Activated naive CD4-positive, alpha-beta T cell treated with anti-CD3 and anti-CD28 coated beads, Interleukin-2, amount 50 U/mL, for 24 hours (primary cell): ENCODE measurements at regions not wholly inside any gene's neighbourhood (a gene's known extent, or its start where the extent isn't known, plus 50 kb on each side); places are given as distances from the start of the nearest gene placed in this dataset.

Source experiments
- H3K27ac Mint-ChIP-seq: one replicate; pipeline ENCODE4 v1.8.0; 2021; ENCODE audit warnings: mild to moderate bottlenecking, mixed read lengths
- H3K27me3 Mint-ChIP-seq: one replicate; pipeline ENCODE4 v1.8.0; 2021; ENCODE audit warnings: mixed read lengths
- H3K36me3 Mint-ChIP-seq: one replicate; pipeline ENCODE4 v1.8.0; 2021; ENCODE audit warnings: mixed read lengths
- H3K4me1 Mint-ChIP-seq: one replicate; pipeline ENCODE4 v1.8.0; 2021; ENCODE audit warnings: mixed read lengths
- H3K4me3 Mint-ChIP-seq: one replicate; pipeline ENCODE4 v1.8.0; 2021; ENCODE audit warnings: mild to moderate bottlenecking, mixed read lengths
- H3K9me3 Mint-ChIP-seq: one replicate; pipeline ENCODE4 v1.8.0; 2021; ENCODE audit warnings: mixed read lengths

- Mint-ChIP-seq H3K9me3 (no peaks in the 10 kb centered on the region), H3K4me1 (no peaks in the 10 kb centered on the region), H3K27ac (no peak overlapping the region), H3K27me3 (no peaks in the 10 kb centered on the region), H3K4me3 (no peak overlapping the region), H3K36me3 (no peaks in the 10 kb centered on the region)
Observed at GRCh38 chr3:168414149-168414548, 318.4 kb upstream of the GOLIM4 start.

- no peaks in the 10 kb centered on the region for H3K36me3 Mint-ChIP-seq
- H3K27ac Mint-ChIP-seq: no peak overlapping the region
- H3K9me3 Mint-ChIP-seq: peaks cover 5% of the 10 kb centered on the region
- no peaks in the 10 kb centered on the region for H3K27me3 Mint-ChIP-seq
- no peaks in the 10 kb centered on the region for H3K4me1 Mint-ChIP-seq
- no peak overlapping the region for H3K4me3 Mint-ChIP-seq
Observed at GRCh38 chr3:168407381-168407780, 311.7 kb upstream of the GOLIM4 start.

GRCh38 chr3:168405288-168405687 lies 309.6 kb upstream of the GOLIM4 start:
- H3K4me1 Mint-ChIP-seq: no peaks in the 10 kb centered on the region
- no peaks in the 10 kb centered on the region for H3K27me3 Mint-ChIP-seq
- H3K36me3 Mint-ChIP-seq: no peaks in the 10 kb centered on the region
- H3K9me3 Mint-ChIP-seq: peaks cover 5% of the 10 kb centered on the region
- H3K27ac Mint-ChIP-seq: no peak overlapping the region
- H3K4me3 Mint-ChIP-seq: no peak overlapping the region

- Mint-ChIP-seq H3K27me3 (no peaks in the 10 kb centered on the region), H3K9me3 (no peaks in the 10 kb centered on the region), H3K36me3 (no peaks in the 10 kb centered on the region), H3K4me3 (no peak overlapping the region), H3K27ac (no peak overlapping the region), H3K4me1 (no peaks in the 10 kb centered on the region)
Observed at GRCh38 chr3:168398371-168399025, 302.8 kb upstream of the GOLIM4 start.

GRCh38 chr3:168396861-168397260 lies 301.1 kb upstream of the GOLIM4 start:
- H3K4me1 Mint-ChIP-seq: no peaks in the 10 kb centered on the region
- no peak overlapping the region for H3K4me3 Mint-ChIP-seq
- H3K36me3 Mint-ChIP-seq: no peaks in the 10 kb centered on the region
- H3K27me3 Mint-ChIP-seq: no peaks in the 10 kb centered on the region
- no peak overlapping the region for H3K27ac Mint-ChIP-seq
- no peaks in the 10 kb centered on the region for H3K9me3 Mint-ChIP-seq

GRCh38 chr3:168395551-168395950 lies 299.8 kb upstream of the GOLIM4 start:
- Mint-ChIP-seq H3K9me3 (no peaks in the 10 kb centered on the region), H3K36me3 (no peaks in the 10 kb centered on the region), H3K27ac (no peak overlapping the region), H3K27me3 (no peaks in the 10 kb centered on the region), H3K4me3 (no peak overlapping the region), H3K4me1 (no peaks in the 10 kb centered on the region)

GRCh38 chr3:168394439-168394838 lies 298.7 kb upstream of the GOLIM4 start:
- Mint-ChIP-seq H3K4me1 (no peaks in the 10 kb centered on the region), H3K4me3 (no peak overlapping the region), H3K27me3 (no peaks in the 10 kb centered on the region), H3K9me3 (peaks cover 6% of the 10 kb centered on the region), H3K27ac (no peak overlapping the region), H3K36me3 (no peaks in the 10 kb centered on the region)

GRCh38 chr3:168386301-168386700 lies 290.6 kb upstream of the GOLIM4 start:
- Mint-ChIP-seq H3K27ac (no peak overlapping the region), H3K4me3 (no peak overlapping the region), H3K4me1 (no peaks in the 10 kb centered on the region), H3K36me3 (no peaks in the 10 kb centered on the region), H3K27me3 (no peaks in the 10 kb centered on the region), H3K9me3 (peaks cover 24% of the 10 kb centered on the region)

GRCh38 chr3:168384990-168385389 lies 289.3 kb upstream of the GOLIM4 start:
- H3K27me3 Mint-ChIP-seq: no peaks in the 10 kb centered on the region
- H3K9me3 Mint-ChIP-seq: peaks cover 26% of the 10 kb centered on the region
- H3K4me3 Mint-ChIP-seq: no peak overlapping the region
- H3K4me1 Mint-ChIP-seq: no peaks in the 10 kb centered on the region
- no peaks in the 10 kb centered on the region for H3K36me3 Mint-ChIP-seq
- no peak overlapping the region for H3K27ac Mint-ChIP-seq

- H3K9me3 Mint-ChIP-seq: peaks cover 23% of the 10 kb centered on the region
- no peak overlapping the region for H3K27ac Mint-ChIP-seq
- no peak overlapping the region for H3K4me3 Mint-ChIP-seq
- H3K36me3 Mint-ChIP-seq: no peaks in the 10 kb centered on the region
- H3K27me3 Mint-ChIP-seq: no peaks in the 10 kb centered on the region
- H3K4me1 Mint-ChIP-seq: no peaks in the 10 kb centered on the region
Observed at GRCh38 chr3:168383573-168383972, 287.8 kb upstream of the GOLIM4 start.

- H3K9me3 Mint-ChIP-seq: no peaks in the 10 kb centered on the region
- H3K27ac Mint-ChIP-seq: no peak overlapping the region
- H3K4me3 Mint-ChIP-seq: no peak overlapping the region
- no peaks in the 10 kb centered on the region for H3K36me3 Mint-ChIP-seq
- H3K4me1 Mint-ChIP-seq: no peaks in the 10 kb centered on the region
- H3K27me3 Mint-ChIP-seq: no peaks in the 10 kb centered on the region
Observed at GRCh38 chr3:168371846-168372245, 276.1 kb upstream of the GOLIM4 start.

- Mint-ChIP-seq H3K36me3 (no peaks in the 10 kb centered on the region), H3K4me3 (no peak overlapping the region), H3K9me3 (no peaks in the 10 kb centered on the region), H3K4me1 (no peaks in the 10 kb centered on the region), H3K27ac (no peak overlapping the region), H3K27me3 (no peaks in the 10 kb centered on the region)
Observed at GRCh38 chr3:168364967-168365366, 269.2 kb upstream of the GOLIM4 start.

- no peak overlapping the region for H3K27ac Mint-ChIP-seq
- no peak overlapping the region for H3K4me3 Mint-ChIP-seq
- no peaks in the 10 kb centered on the region for H3K27me3 Mint-ChIP-seq
- no peaks in the 10 kb centered on the region for H3K36me3 Mint-ChIP-seq
- H3K4me1 Mint-ChIP-seq: no peaks in the 10 kb centered on the region
- no peaks in the 10 kb centered on the region for H3K9me3 Mint-ChIP-seq
Observed at GRCh38 chr3:168362661-168363247, 267.0 kb upstream of the GOLIM4 start.

GRCh38 chr3:168362156-168362555 lies 266.4 kb upstream of the GOLIM4 start:
- H3K4me3 Mint-ChIP-seq: no peak overlapping the region
- no peaks in the 10 kb centered on the region for H3K27me3 Mint-ChIP-seq
- H3K27ac Mint-ChIP-seq: no peak overlapping the region
- H3K36me3 Mint-ChIP-seq: no peaks in the 10 kb centered on the region
- H3K4me1 Mint-ChIP-seq: no peaks in the 10 kb centered on the region
- no peaks in the 10 kb centered on the region for H3K9me3 Mint-ChIP-seq

GRCh38 chr3:168360993-168361392 lies 265.3 kb upstream of the GOLIM4 start:
- H3K27me3 Mint-ChIP-seq: no peaks in the 10 kb centered on the region
- H3K27ac Mint-ChIP-seq: no peak overlapping the region

GRCh38 chr3:168342946-168343850 lies 247.5 kb upstream of the GOLIM4 start:
- Mint-ChIP-seq H3K9me3 (no peaks in the 10 kb centered on the region), H3K27me3 (no peaks in the 10 kb centered on the region), H3K36me3 (no peaks in the 10 kb centered on the region), H3K4me1 (no peaks in the 10 kb centered on the region), H3K4me3 (no peak overlapping the region), H3K27ac (no peak overlapping the region)

More at GRCh38 chr3:168360993-168361392, 265.3 kb upstream of the GOLIM4 start:
- H3K4me3 Mint-ChIP-seq: no peak overlapping the region
- H3K36me3 Mint-ChIP-seq: no peaks in the 10 kb centered on the region
- H3K4me1 Mint-ChIP-seq: no peaks in the 10 kb centered on the region
- H3K9me3 Mint-ChIP-seq: no peaks in the 10 kb centered on the region
